Endodermal cell (in vitro differentiated cells): ENCODE measurements at regions not wholly inside any gene's neighbourhood (a gene's known extent, or its start where the extent isn't known, plus 50 kb on each side); places are given as distances from the start of the nearest gene placed in this dataset.

Experiments
- DNase-seq: peaks from one replicate; pipeline ENCODE4 v3.0.0-alpha.2; 2017
- H3K27ac ChIP-seq: 2 replicates; pipeline ENCODE4 v1.5.1; 2013; ENCODE audit warnings: mild to moderate bottlenecking, low read depth, low read length, moderate library complexity
- H3K27me3 ChIP-seq: 2 replicates; pipeline ENCODE4 v1.6.1; 2013; ENCODE audit warnings: mild to moderate bottlenecking, low read length, moderate library complexity; ENCODE audit not compliant: insufficient read depth, control insufficient read depth, poor library complexity, severe bottlenecking
- H3K36me3 ChIP-seq: 2 replicates; pipeline ENCODE4 v1.7.0; 2013; ENCODE audit warnings: mild to moderate bottlenecking, low read length, moderate library complexity; ENCODE audit not compliant: control insufficient read depth, insufficient read depth
- H3K4me1 ChIP-seq: one replicate; pipeline ENCODE4 v1.7.0; 2013; ENCODE audit warnings: low read length; ENCODE audit not compliant: control insufficient read depth, insufficient read depth
- H3K4me3 ChIP-seq: 2 replicates; pipeline ENCODE4 v1.5.1; 2013; ENCODE audit warnings: mild to moderate bottlenecking, low read length, moderate library complexity
- H3K9ac ChIP-seq: 2 replicates; pipeline ENCODE4 v1.6.1; 2013; ENCODE audit warnings: mild to moderate bottlenecking, low read length, moderate library complexity; ENCODE audit not compliant: poor library complexity, severe bottlenecking; ENCODE audit errors: extremely low read depth
- H3K9me3 ChIP-seq: 2 replicates; pipeline ENCODE4 v1.6.1; 2013; ENCODE audit warnings: mild to moderate bottlenecking, low read length, moderate library complexity; ENCODE audit not compliant: control insufficient read depth
- H3K27ac Mint-ChIP-seq: 2 replicates; pipeline ENCODE4 v1.8.0; 2020; ENCODE audit warnings: mixed read lengths
- H3K27me3 Mint-ChIP-seq: 2 replicates; pipeline ENCODE4 v1.8.0; 2021; ENCODE audit warnings: mild to moderate bottlenecking, mixed read lengths; ENCODE audit not compliant: insufficient read depth
- H3K36me3 Mint-ChIP-seq: 2 replicates; pipeline ENCODE4 v1.8.0; 2020; ENCODE audit warnings: low read depth, mixed read lengths
- H3K4me1 Mint-ChIP-seq: 2 replicates; pipeline ENCODE4 v1.8.0; 2020; ENCODE audit warnings: mixed read lengths
- H3K4me3 Mint-ChIP-seq: 2 replicates; pipeline ENCODE4 v1.8.0; 2020; ENCODE audit warnings: mild to moderate bottlenecking, moderate library complexity, mixed read lengths
- H3K9me3 Mint-ChIP-seq: 2 replicates; pipeline ENCODE4 v1.8.0; 2020; ENCODE audit warnings: mild to moderate bottlenecking, mixed read lengths
- CTCF ChIP-seq: fragments of 200-600 bp; sonication (generic); conservative IDR thresholded peaks from 2 replicates; pipeline ENCODE4 v1.5.0; 2021; ENCODE audit warnings: antibody characterized with exemption, mild to moderate bottlenecking
- WGBS, 2 experiments: methylation state at CpG; one replicate each; pipeline versions ENCODE4 v1.1.5 to v1.1.7; 2013; ENCODE audit warnings: missing lambda C conversion rate in 2 of 2, mixed read lengths in 1 of 2; ENCODE audit not compliant: insufficient coverage in 1 of 2, insufficient read length in 1 of 2; 5-methylcytosine and 5-hydroxymethylcytosine counted together

GRCh38 chr4:138292321-138292720 lies 50.2 kb upstream of the SLC7A11 start:
- Histone ChIP-seq H3K4me1 (no peaks in the 10 kb centered on the region), H3K4me3 (no peak overlapping the region), H3K9ac (no peak overlapping the region), H3K36me3 (no peaks in the 10 kb centered on the region), H3K9me3 (no peaks in the 10 kb centered on the region), H3K27me3 (no peaks in the 10 kb centered on the region), H3K27ac (no peak overlapping the region)
- H3K27me3 Mint-ChIP-seq: no peaks in the 10 kb centered on the region
- no peak for DNase-seq
- no peaks in the 10 kb centered on the region for H3K9me3 Mint-ChIP-seq
- H3K4me1 Mint-ChIP-seq: no peaks in the 10 kb centered on the region
- WGBS, 2 experiments: 83 to 97% methylated on average over 1 to 3 of the region's 3 CpGs
- no peak overlapping the region for H3K4me3 Mint-ChIP-seq
- H3K27ac Mint-ChIP-seq: no peak overlapping the region
- H3K36me3 Mint-ChIP-seq: no peaks in the 10 kb centered on the region
- no peak for TF ChIP-seq CTCF
